HG02884 (cell line): ENCODE measurements at regions not wholly inside any gene's neighbourhood (a gene's known extent, or its start where the extent isn't known, plus 50 kb on each side); places are given as distances from the start of the nearest gene placed in this dataset.
"Not testable (repeated sequence)": the region's sequence is repeated elsewhere in the genome, so short reads cannot be mapped to it uniquely, and the experiment has no call there.

Experiments used
- ATAC-seq: cut with Tn5 transposase; IDR thresholded peaks from one replicate; pipeline ENCODE4 v1.9.1; 2021; ENCODE audit warnings: mild to moderate bottlenecking, moderate library complexity; ENCODE audit not compliant: unreplicated experiment

- no peak for ATAC-seq
Measured at GRCh38 chr5:53405396-53405795, 75.0 kb upstream of the FST start.

- ATAC-seq: no peak
Measured at GRCh38 chr5:53406630-53407316, 73.7 kb upstream of the FST start.

- ATAC-seq: no peak
Measured at GRCh38 chr5:53407373-53407772, 73.1 kb upstream of the FST start.

GRCh38 chr5:53411388-53411787 lies 69.0 kb upstream of the FST start:
- no peak for ATAC-seq

- ATAC-seq: not testable (repeated sequence)
Measured at GRCh38 chr5:53412499-53412898, 67.9 kb upstream of the FST start.

- no peak for ATAC-seq
Measured at GRCh38 chr5:53416144-53416738, 64.2 kb upstream of the FST start.

- ATAC-seq: no peak
Measured at GRCh38 chr5:53418409-53418808, 62.0 kb upstream of the FST start.

GRCh38 chr5:53418826-53419658 lies 61.4 kb upstream of the FST start:
- no peak for ATAC-seq

- no peak for ATAC-seq
Measured at GRCh38 chr5:53422539-53422938, 57.9 kb upstream of the FST start.

- no peak for ATAC-seq
Measured at GRCh38 chr5:53423724-53424123, 56.7 kb upstream of the FST start.

GRCh38 chr5:53424686-53425615 lies 55.5 kb upstream of the FST start:
- ATAC-seq: no peak

GRCh38 chr5:53425687-53426511 lies 54.5 kb upstream of the FST start:
- no peak for ATAC-seq

- ATAC-seq: no peak
Measured at GRCh38 chr5:53426512-53426830, 54.0 kb upstream of the FST start.

- ATAC-seq: no peak
Measured at GRCh38 chr5:53426878-53427277, 53.6 kb upstream of the FST start.

GRCh38 chr5:53427965-53428364 lies 52.5 kb upstream of the FST start:
- ATAC-seq: no peak

GRCh38 chr5:53429706-53430105 lies 50.7 kb upstream of the FST start:
- ATAC-seq: no peak

- no peak for ATAC-seq
Measured at GRCh38 chr5:53430618-53431252, 49.7 kb upstream of the FST start.
